GM23338 (cell line): ENCODE measurements at regions not wholly inside any gene's neighbourhood (a gene's known extent, or its start where the extent isn't known, plus 50 kb on each side); places are given as distances from the start of the nearest gene placed in this dataset.

Experiments
- ATAC-seq: fragments of 200-7000 bp; cut with Tn5 transposase; 3 replicates; pipeline ENCODE4 v1.9.1; 2020
- DNase-seq: peaks from one replicate; pipeline ENCODE4 v3.0.0-alpha.2; 2015; ENCODE audit warnings: low spot score
- H2AFZ ChIP-seq: fragments of 200-600 bp; sonication (generic); 2 replicates; pipeline ENCODE4 v1.8.0; 2016; ENCODE audit warnings: antibody characterized with exemption, mild to moderate bottlenecking, moderate library complexity
- H3F3A ChIP-seq: fragments of 200-600 bp; sonication (generic); replicated peaks from 2 replicates; pipeline ENCODE4 v1.8.0; 2017; ENCODE audit warnings: antibody characterized with exemption, mixed run types, low read depth
- H3K27ac ChIP-seq: fragments of 200-600 bp; sonication (generic); 2 replicates; pipeline ENCODE4 v1.6.1; 2016; ENCODE audit warnings: low read depth
- H3K27me3 ChIP-seq: fragments of 200-600 bp; sonication (generic); 2 replicates; pipeline ENCODE4 v1.8.0; 2016; ENCODE audit warnings: mild to moderate bottlenecking, mixed run types, moderate library complexity; ENCODE audit not compliant: insufficient read depth
- H3K36me3 ChIP-seq: fragments of 200-600 bp; sonication (generic); 2 replicates; pipeline ENCODE4 v1.8.0; 2016; ENCODE audit warnings: mild to moderate bottlenecking; ENCODE audit not compliant: insufficient read depth
- H3K4me1 ChIP-seq: fragments of 200-600 bp; sonication (generic); 2 replicates; pipeline ENCODE4 v1.8.0; 2016; ENCODE audit warnings: mild to moderate bottlenecking, moderate library complexity; ENCODE audit not compliant: insufficient read depth
- H3K4me2 ChIP-seq: fragments of 200-600 bp; sonication (generic); 2 replicates; pipeline ENCODE4 v1.7.1; 2017; ENCODE audit warnings: mixed run types
- H3K4me3 ChIP-seq: fragments of 200-600 bp; sonication (generic); 2 replicates; pipeline ENCODE4 v1.6.1; 2016; ENCODE audit warnings: mixed run types
- H3K79me2 ChIP-seq: fragments of 200-600 bp; sonication (generic); replicated peaks from 2 replicates; pipeline ENCODE4 v1.8.0; 2017; ENCODE audit warnings: mild to moderate bottlenecking; ENCODE audit not compliant: insufficient read depth
- H3K9me2 ChIP-seq: fragments of 200-600 bp; sonication (generic); 2 replicates; pipeline ENCODE4 v1.8.0; 2017; ENCODE audit not compliant: insufficient read depth
- H4K20me1 ChIP-seq: fragments of 200-600 bp; sonication (generic); replicated peaks from 2 replicates; pipeline ENCODE4 v1.8.0; 2017; ENCODE audit warnings: mild to moderate bottlenecking; ENCODE audit not compliant: insufficient read depth
- H3K27ac Mint-ChIP-seq: 2 replicates; pipeline ENCODE4 v1.8.0; 2020; ENCODE audit warnings: inconsistent platforms, mild to moderate bottlenecking, moderate library complexity, mixed read lengths
- H3K27me3 Mint-ChIP-seq: 3 replicates; pipeline ENCODE4 v1.8.0; 2022; ENCODE audit warnings: low read depth, mild to moderate bottlenecking, moderate library complexity, mixed read lengths, inconsistent platforms; ENCODE audit not compliant: insufficient read depth, poor library complexity
- H3K36me3 Mint-ChIP-seq: 3 replicates; pipeline ENCODE4 v1.8.0; 2021; ENCODE audit warnings: low read depth, mild to moderate bottlenecking, inconsistent platforms, moderate library complexity, mixed read lengths
- H3K4me1 Mint-ChIP-seq: 3 replicates; pipeline ENCODE4 v1.8.0; 2020; ENCODE audit warnings: mild to moderate bottlenecking, inconsistent platforms, mixed read lengths
- H3K4me3 Mint-ChIP-seq: 3 replicates; pipeline ENCODE4 v1.8.0; 2021; ENCODE audit warnings: moderate library complexity, mild to moderate bottlenecking, inconsistent platforms, mixed read lengths
- H3K9me3 Mint-ChIP-seq: 3 replicates; pipeline ENCODE4 v1.8.0; 2020; ENCODE audit warnings: moderate library complexity, mild to moderate bottlenecking, inconsistent platforms, mixed read lengths
- CREB1 ChIP-seq: fragments of 250-450 bp; sonication (Bioruptor Pico); IDR thresholded peaks from 2 replicates; pipeline ENCODE4 v1.5.0; 2020; ENCODE audit warnings: low read depth, mild to moderate bottlenecking, moderate library complexity
- CTCF ChIP-seq, 2 experiments: fragments of 200-600 bp in 1 of 2; sonication (generic) in 1 of 2; conservative IDR thresholded peaks; 2 replicates each; pipeline versions ENCODE4 v1.5.1 to v1.6.1; 2016 to 2017; ENCODE audit warnings: antibody characterized with exemption in 2 of 2, low read depth in 2 of 2, mild to moderate bottlenecking in 2 of 2, moderate library complexity in 1 of 2
- EZH2 ChIP-seq: fragments of 200-600 bp; sonication (generic); IDR thresholded peaks from one replicate; pipeline ENCODE4 v1.8.0; 2017; ENCODE audit warnings: antibody characterized with exemption, mild to moderate bottlenecking, low read depth; ENCODE audit not compliant: unreplicated experiment
- EZH2phosphoT487 ChIP-seq: fragments of 200-600 bp; sonication (generic); IDR thresholded peaks from one replicate; pipeline ENCODE4 v1.8.1; 2018; ENCODE audit warnings: antibody characterized with exemption; ENCODE audit not compliant: unreplicated experiment
- JUNB ChIP-seq: IDR thresholded peaks from one replicate; pipeline ENCODE4 v1.6.1; 2016; ENCODE audit warnings: antibody characterized with exemption; ENCODE audit not compliant: unreplicated experiment
- NANOG ChIP-seq: IDR thresholded peaks from 2 replicates; pipeline ENCODE4 v1.6.1; 2016; ENCODE audit warnings: antibody characterized with exemption, borderline replicate concordance
- POLR2AphosphoS5 ChIP-seq: IDR thresholded peaks from 2 replicates; pipeline ENCODE4 v1.6.1; 2016; ENCODE audit warnings: antibody characterized with exemption, low read depth
- STAT1 ChIP-seq: IDR thresholded peaks from one replicate; pipeline ENCODE4 v1.6.1; 2016; ENCODE audit warnings: antibody characterized with exemption; ENCODE audit not compliant: unreplicated experiment
- ZNF114 ChIP-seq: fragments of 250-450 bp; sonication (Bioruptor Pico); IDR thresholded peaks from 2 replicates; pipeline ENCODE4 v1.5.0; 2020; ENCODE audit warnings: mild to moderate bottlenecking, moderate library complexity
- TF ChIP-seq, protein P1 (sequence below): IDR thresholded peaks from one replicate; pipeline ENCODE4 v1.6.1; 2018; ENCODE audit warnings: antibody characterized with exemption; ENCODE audit not compliant: unreplicated experiment
- TF ChIP-seq, protein P2 (sequence below): IDR thresholded peaks from 2 replicates; pipeline ENCODE4 v1.6.1; 2016; ENCODE audit warnings: antibody characterized with exemption

DNA sequence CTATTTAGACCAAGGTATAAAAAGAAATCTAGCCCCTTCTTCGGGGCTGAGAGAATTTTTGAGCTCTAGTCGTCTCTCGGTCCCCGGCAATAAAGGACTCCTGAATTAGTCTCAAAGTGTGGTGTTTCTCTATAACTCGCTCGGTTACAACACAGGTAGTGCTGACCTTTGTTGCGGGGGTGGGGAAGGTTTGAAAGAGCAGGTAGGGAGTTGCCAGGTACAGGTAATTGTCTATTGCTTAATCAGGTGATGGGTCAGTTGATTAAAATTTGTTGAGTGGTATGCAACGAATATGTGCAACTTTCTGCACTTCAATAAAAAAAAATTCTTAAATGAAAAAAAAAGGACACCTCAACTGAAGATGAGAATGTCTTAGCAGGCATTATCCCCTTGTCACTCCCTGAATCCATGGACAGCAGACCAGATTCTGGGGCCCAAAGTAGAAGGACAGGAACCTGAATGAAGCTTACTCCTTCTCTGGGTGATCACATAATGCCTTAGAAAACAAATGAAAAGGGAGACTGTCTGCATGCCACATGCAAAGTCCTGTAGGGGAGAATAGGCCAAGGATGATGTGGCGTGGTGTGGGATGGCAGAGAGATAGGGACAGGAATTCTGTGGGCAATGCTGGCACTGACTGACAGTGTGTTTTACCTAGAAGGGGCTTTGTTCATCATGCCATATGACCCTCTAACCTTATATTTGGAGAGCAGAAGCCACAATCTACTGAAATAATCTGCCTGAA, 157.6 kb upstream of the OLIG3 start:
- no peak for ATAC-seq
- H3K36me3 Mint-ChIP-seq: peaks cover 27% of the 10 kb centered on the region; the same call in 2 of the 3 replicates
- Histone ChIP-seq H4K20me1 (no peaks in the 10 kb centered on the region), H3K4me1 (no peaks in the 10 kb centered on the region), H3K9me2 (no peaks in the 10 kb centered on the region), H3K4me3 (no peak overlapping the region), H3K36me3 (peaks cover 10% of the 10 kb centered on the region; the same call in 1 of the 2 replicates), H3F3A (no peaks in the 10 kb centered on the region), H2AFZ (no peak overlapping the region), H3K27ac (no peak overlapping the region), H3K4me2 (no peak overlapping the region), H3K27me3 (no peaks in the 10 kb centered on the region), H3K79me2 (no peaks in the 10 kb centered on the region)
- H3K27ac Mint-ChIP-seq: no peak overlapping the region
- DNase-seq: no peak
- TF ChIP-seq STAT1 (no peak), JUNB (no peak), CREB1 (no peak), ZNF114 (no peak), CTCF (conservative IDR thresholded peaks at IDR 0.05; ENCODE audit: low read depth in 2 of 2) (no peak)
- no peak overlapping the region for H3K4me3 Mint-ChIP-seq
- H3K27me3 Mint-ChIP-seq: no peaks in the 10 kb centered on the region
- H3K4me1 Mint-ChIP-seq: no peaks in the 10 kb centered on the region
- H3K9me3 Mint-ChIP-seq: peaks cover 50% of the 10 kb centered on the region

DNA sequence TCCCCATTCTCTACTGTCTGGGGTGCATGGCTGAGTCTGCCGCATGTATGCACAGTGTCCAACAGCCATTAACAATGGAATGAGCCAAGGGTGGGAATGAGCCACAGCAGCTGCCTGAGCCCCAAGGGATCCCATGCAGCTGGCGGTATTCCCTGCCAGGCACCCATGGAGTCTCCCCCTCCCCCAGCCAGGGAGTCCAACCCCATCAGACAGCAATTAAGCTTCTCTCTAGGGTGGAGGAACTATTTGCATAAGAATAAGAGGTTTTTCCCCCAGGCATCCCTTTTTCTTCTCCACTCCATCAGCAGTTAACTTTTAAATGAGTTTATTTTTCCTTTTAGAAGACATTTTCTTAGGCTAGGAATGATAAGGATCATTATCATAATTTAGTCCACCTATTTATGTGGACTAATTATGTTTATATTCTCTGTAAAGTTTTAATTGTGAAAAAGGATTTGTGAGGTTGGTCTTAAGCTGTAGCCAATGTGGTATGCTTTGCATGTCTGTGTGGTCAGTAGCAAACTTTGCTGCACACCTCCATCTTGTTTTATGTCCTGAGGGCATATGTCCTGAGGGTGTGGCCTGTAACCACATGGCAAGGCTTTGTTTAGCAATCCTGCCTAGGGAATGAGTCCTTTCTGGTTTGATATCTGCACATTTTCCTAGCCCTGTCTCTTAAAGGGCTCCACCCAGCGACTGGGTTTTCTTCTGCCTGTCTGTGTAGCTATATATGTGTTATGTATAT, 158.9 kb upstream of the OLIG3 start:
- Histone ChIP-seq H3K4me3 (no peak overlapping the region), H3K4me1 (no peaks in the 10 kb centered on the region), H3K4me2 (no peak overlapping the region), H3K9me2 (0 out of 2 replicates have a peak, but pooled peaks cover 8% of the 10 kb centered on the region), H2AFZ (no peak overlapping the region), H3K79me2 (no peaks in the 10 kb centered on the region), H4K20me1 (no peaks in the 10 kb centered on the region), H3K27me3 (no peaks in the 10 kb centered on the region), H3F3A (no peaks in the 10 kb centered on the region), H3K27ac (no peak overlapping the region), H3K36me3 (peaks cover 10% of the 10 kb centered on the region; the same call in 1 of the 2 replicates)
- ATAC-seq (no peak), DNase-seq (no peak)
- TF ChIP-seq EZH2: no peak
- TF ChIP-seq EZH2phosphoT487: no peak
- TF ChIP-seq POLR2AphosphoS5: no peak
- TF ChIP-seq CREB1: no peak
- TF ChIP-seq, protein P1, sequence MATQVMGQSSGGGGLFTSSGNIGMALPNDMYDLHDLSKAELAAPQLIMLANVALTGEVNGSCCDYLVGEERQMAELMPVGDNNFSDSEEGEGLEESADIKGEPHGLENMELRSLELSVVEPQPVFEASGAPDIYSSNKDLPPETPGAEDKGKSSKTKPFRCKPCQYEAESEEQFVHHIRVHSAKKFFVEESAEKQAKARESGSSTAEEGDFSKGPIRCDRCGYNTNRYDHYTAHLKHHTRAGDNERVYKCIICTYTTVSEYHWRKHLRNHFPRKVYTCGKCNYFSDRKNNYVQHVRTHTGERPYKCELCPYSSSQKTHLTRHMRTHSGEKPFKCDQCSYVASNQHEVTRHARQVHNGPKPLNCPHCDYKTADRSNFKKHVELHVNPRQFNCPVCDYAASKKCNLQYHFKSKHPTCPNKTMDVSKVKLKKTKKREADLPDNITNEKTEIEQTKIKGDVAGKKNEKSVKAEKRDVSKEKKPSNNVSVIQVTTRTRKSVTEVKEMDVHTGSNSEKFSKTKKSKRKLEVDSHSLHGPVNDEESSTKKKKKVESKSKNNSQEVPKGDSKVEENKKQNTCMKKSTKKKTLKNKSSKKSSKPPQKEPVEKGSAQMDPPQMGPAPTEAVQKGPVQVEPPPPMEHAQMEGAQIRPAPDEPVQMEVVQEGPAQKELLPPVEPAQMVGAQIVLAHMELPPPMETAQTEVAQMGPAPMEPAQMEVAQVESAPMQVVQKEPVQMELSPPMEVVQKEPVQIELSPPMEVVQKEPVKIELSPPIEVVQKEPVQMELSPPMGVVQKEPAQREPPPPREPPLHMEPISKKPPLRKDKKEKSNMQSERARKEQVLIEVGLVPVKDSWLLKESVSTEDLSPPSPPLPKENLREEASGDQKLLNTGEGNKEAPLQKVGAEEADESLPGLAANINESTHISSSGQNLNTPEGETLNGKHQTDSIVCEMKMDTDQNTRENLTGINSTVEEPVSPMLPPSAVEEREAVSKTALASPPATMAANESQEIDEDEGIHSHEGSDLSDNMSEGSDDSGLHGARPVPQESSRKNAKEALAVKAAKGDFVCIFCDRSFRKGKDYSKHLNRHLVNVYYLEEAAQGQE: no peak
- no peak for TF ChIP-seq CTCF (conservative IDR thresholded peaks at IDR 0.05; ENCODE audit: low read depth in 2 of 2)
- no peak for TF ChIP-seq NANOG
- no peak for TF ChIP-seq STAT1
- TF ChIP-seq, protein P2, sequence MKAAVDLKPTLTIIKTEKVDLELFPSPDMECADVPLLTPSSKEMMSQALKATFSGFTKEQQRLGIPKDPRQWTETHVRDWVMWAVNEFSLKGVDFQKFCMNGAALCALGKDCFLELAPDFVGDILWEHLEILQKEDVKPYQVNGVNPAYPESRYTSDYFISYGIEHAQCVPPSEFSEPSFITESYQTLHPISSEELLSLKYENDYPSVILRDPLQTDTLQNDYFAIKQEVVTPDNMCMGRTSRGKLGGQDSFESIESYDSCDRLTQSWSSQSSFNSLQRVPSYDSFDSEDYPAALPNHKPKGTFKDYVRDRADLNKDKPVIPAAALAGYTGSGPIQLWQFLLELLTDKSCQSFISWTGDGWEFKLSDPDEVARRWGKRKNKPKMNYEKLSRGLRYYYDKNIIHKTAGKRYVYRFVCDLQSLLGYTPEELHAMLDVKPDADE: no peak
- no peaks in the 10 kb centered on the region for H3K4me1 Mint-ChIP-seq
- H3K27ac Mint-ChIP-seq: no peak overlapping the region
- H3K27me3 Mint-ChIP-seq: no peaks in the 10 kb centered on the region
- peaks cover 59% of the 10 kb centered on the region for H3K9me3 Mint-ChIP-seq
- no peak overlapping the region for H3K4me3 Mint-ChIP-seq
- H3K36me3 Mint-ChIP-seq: peaks cover 27% of the 10 kb centered on the region; the same call in 2 of the 3 replicates
